GM20000 (cell line): ENCODE measurements at regions not wholly inside any gene's neighbourhood (a gene's known extent, or its start where the extent isn't known, plus 50 kb on each side); places are given as distances from the start of the nearest gene placed in this dataset.
"Not testable (repeated sequence)": the region's sequence is repeated elsewhere in the genome, so short reads cannot be mapped to it uniquely, and the experiment has no call there.

Experiments used
- DNase-seq: peaks from one replicate; pipeline ENCODE4 v3.0.0; 2012; ENCODE audit warnings: low spot score
- CTCF ChIP-seq: IDR thresholded peaks from 2 replicates; pipeline ENCODE4 v1.5.1; 2012; ENCODE audit warnings: mild to moderate bottlenecking, control low read depth; ENCODE audit errors: extremely low read depth, missing control alignments

- peak; percentile 85 for DNase-seq
- TF ChIP-seq CTCF, result peak; percentile 82
These were observed 190.6 kb downstream of the SEC14L1 start for GRCh38 chr17:77331301-77331864.

GRCh38 chr17:77332034-77332971, 191.5 kb downstream of the SEC14L1 start:
- no peak for TF ChIP-seq CTCF
- no peak for DNase-seq

- no peak for TF ChIP-seq CTCF
- no peak for DNase-seq
These were observed 192.4 kb downstream of the SEC14L1 start for GRCh38 chr17:77332981-77333685.

GRCh38 chr17:77337150-77337549, 196.4 kb downstream of the SEC14L1 start:
- TF ChIP-seq CTCF, result no peak
- DNase-seq, result no peak

- TF ChIP-seq CTCF, result no peak
- no peak for DNase-seq
These were observed 200.3 kb downstream of the SEC14L1 start for GRCh38 chr17:77341069-77341541.

GRCh38 chr17:77342656-77342990, 201.9 kb downstream of the SEC14L1 start:
- DNase-seq, result not testable (repeated sequence)

GRCh38 chr17:77343031-77343800, 202.4 kb downstream of the SEC14L1 start:
- DNase-seq, result no peak
- no peak for TF ChIP-seq CTCF
